Stimulated activated CD8-positive, alpha-beta memory T cell treated with anti-CD3 and anti-CD28 coated beads, Interleukin-4, amount 100 ng/mL, for 48 hours (primary cell): ENCODE measurements at regions not wholly inside any gene's neighbourhood (a gene's known extent, or its start where the extent isn't known, plus 50 kb on each side); places are given as distances from the start of the nearest gene placed in this dataset.
A peak's percentile ranks its signal among the peaks of the same experiment; 100 is the strongest.
"Not testable (repeated sequence)": the region's sequence is repeated elsewhere in the genome, so short reads cannot be mapped to it uniquely, and the experiment has no call there.

ENCODE experiments used
- DNase-seq: peaks from one replicate; pipeline ENCODE4 v3.0.0-alpha.2; 2020

- no peak for DNase-seq
Measured at GRCh38 chr2:237196866-237197618, 111.4 kb downstream of the COPS8 start.

GRCh38 chr2:237198164-237198855 lies 112.6 kb downstream of the COPS8 start:
- DNase-seq, result no peak

GRCh38 chr2:237199082-237199481 lies 113.4 kb downstream of the COPS8 start:
- no peak for DNase-seq

- no peak for DNase-seq
Measured at GRCh38 chr2:237199577-237199976, 113.9 kb downstream of the COPS8 start.

- DNase-seq, result no peak
Measured at GRCh38 chr2:237200462-237200861, 114.8 kb downstream of the COPS8 start.

GRCh38 chr2:237201461-237202287 lies 116.0 kb downstream of the COPS8 start:
- peak; percentile 28 for DNase-seq

- no peak for DNase-seq
Measured at GRCh38 chr2:237202288-237203030, 116.8 kb downstream of the COPS8 start.

GRCh38 chr2:237205043-237205541 lies 119.4 kb downstream of the COPS8 start:
- no peak for DNase-seq

- DNase-seq, result no peak
Measured at GRCh38 chr2:237205561-237205971, 119.9 kb downstream of the COPS8 start.

GRCh38 chr2:237207646-237208045 lies 122.0 kb downstream of the COPS8 start:
- DNase-seq, result no peak

- no peak for DNase-seq
Measured at GRCh38 chr2:237208373-237209260, 122.9 kb downstream of the COPS8 start.

GRCh38 chr2:237209885-237210284 lies 124.2 kb downstream of the COPS8 start:
- DNase-seq, result no peak

- no peak for DNase-seq
Measured at GRCh38 chr2:237210297-237210696, 124.6 kb downstream of the COPS8 start.

GRCh38 chr2:237210763-237211162 lies 125.1 kb downstream of the COPS8 start:
- no peak for DNase-seq

GRCh38 chr2:237212356-237213279 lies 126.9 kb downstream of the COPS8 start:
- DNase-seq, result not testable (repeated sequence)

GRCh38 chr2:237213315-237214022 lies 127.8 kb downstream of the COPS8 start:
- no peak for DNase-seq

- DNase-seq, result no peak
Measured at GRCh38 chr2:237214030-237214675, 128.5 kb downstream of the COPS8 start.

GRCh38 chr2:237214963-237215362 lies 129.3 kb downstream of the COPS8 start:
- no peak for DNase-seq

GRCh38 chr2:237217995-237218616 lies 132.4 kb downstream of the COPS8 start:
- DNase-seq, result no peak
